ENCODE measurements at regions not wholly inside any gene's neighbourhood (a gene's known extent, or its start where the extent isn't known, plus 50 kb on each side); places are given as distances from the start of the nearest gene placed in this dataset.

GRCh38 chr4:10173754-10174749 is 57.5 kb upstream of the WDR1 start:
- no peak for DNase-seq

- no peak for DNase-seq
Observed at GRCh38 chr4:10173037-10173753, 56.6 kb upstream of the WDR1 start.

GRCh38 chr4:10172278-10172921 is 55.8 kb upstream of the WDR1 start:
- no peak for DNase-seq

GRCh38 chr4:10171055-10171454 is 54.5 kb upstream of the WDR1 start:
- DNase-seq = no peak

- no peak for DNase-seq
Observed at GRCh38 chr4:10169839-10170387, 53.3 kb upstream of the WDR1 start.

- no peak for DNase-seq
Observed at GRCh38 chr4:10168151-10168550, 51.6 kb upstream of the WDR1 start.

GRCh38 chr4:10167201-10167600 is 50.6 kb upstream of the WDR1 start:
- no peak for DNase-seq

Measured in stimulated activated CD4-positive, alpha-beta T cell treated with anti-CD3 and anti-CD28 coated beads, Interleukin-2, amount 100 ng/mL, for 24 hours (primary cell).